HPDE6-E6E7 (cell line): ENCODE measurements at regions not wholly inside any gene's neighbourhood (a gene's known extent, or its start where the extent isn't known, plus 50 kb on each side); places are given as distances from the start of the nearest gene placed in this dataset.
A peak's percentile ranks its signal among the peaks of the same experiment; 100 is the strongest.
"Not testable (repeated sequence)": the region's sequence is repeated elsewhere in the genome, so short reads cannot be mapped to it uniquely, and the experiment has no call there.

Experiments
- DNase-seq: peaks from one replicate; pipeline ENCODE4 v3.0.0; 2011; ENCODE audit warnings: missing footprints; ENCODE audit errors: extremely low spot score

DNA sequence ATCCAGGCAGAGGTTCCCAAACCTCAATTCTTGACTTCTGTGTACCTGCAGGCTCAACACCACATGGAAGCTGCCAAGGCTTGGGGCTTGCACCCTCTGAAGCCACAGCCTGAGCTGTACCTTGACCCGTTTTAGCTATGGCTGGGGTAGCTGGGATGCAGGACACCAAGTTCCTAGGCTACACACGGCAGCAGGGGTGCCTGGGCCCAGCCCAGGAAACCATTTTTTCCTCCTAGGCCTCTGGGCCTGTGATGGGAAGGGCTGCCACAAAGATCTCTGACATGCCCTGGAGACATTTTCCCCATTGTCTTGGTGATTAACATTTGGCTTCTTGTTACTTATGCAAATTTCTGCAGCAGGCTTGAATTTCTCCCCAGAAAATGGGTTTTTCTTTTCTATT lies 180.6 kb upstream of the CFAP20DC start:
- DNase-seq = not testable (repeated sequence)

DNA sequence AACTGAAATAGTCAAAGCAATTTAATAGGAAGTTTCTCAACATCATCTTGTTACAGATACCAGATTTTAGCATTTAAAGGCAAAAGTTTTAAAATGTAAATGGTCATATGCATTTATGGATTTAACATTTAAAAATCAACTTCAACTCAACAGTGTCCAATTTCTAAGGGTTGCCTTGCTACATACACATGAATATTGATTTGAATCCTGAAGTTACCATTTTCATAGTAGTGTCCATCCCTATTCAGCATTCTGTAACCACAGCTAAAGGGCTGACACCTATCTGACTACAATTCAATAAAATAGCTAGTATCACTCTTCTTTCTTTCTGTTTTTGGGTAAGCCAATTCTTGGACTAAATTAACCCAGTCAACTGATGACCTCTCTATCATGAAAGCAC lies 164.0 kb upstream of the CFAP20DC start:
- DNase-seq = no peak

DNA sequence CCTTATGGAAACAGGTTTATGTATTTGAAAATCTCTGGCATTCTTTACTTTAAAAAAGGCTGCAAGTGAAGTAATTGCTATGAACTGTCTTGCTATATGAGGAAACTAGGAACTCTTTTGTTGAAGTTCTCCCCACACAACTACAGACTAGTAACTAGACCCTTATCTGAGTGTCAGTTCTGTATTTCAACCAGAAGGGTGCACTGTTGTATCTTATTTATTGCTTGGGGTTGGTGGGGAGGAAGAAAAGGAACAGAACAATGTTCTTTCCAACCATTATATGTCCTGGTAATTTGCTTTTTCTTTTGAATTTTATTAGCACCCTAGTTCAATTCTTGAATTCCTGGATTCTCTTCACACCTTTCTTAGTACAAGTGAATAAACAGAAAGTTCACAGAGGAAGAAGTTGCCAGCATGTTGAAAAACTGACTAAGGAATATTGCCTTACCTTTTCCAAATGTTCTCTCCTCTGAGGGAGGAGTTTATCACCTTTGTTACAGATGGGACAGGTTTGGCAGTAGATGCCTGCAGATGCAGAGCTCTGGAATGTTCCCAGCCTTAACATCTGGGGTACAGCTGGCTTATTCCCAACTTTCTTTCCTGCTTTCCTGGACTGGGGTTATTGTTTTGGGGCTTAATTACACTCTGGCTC lies 162.4 kb upstream of the CFAP20DC start:
- DNase-seq = peak; percentile 26

DNA sequence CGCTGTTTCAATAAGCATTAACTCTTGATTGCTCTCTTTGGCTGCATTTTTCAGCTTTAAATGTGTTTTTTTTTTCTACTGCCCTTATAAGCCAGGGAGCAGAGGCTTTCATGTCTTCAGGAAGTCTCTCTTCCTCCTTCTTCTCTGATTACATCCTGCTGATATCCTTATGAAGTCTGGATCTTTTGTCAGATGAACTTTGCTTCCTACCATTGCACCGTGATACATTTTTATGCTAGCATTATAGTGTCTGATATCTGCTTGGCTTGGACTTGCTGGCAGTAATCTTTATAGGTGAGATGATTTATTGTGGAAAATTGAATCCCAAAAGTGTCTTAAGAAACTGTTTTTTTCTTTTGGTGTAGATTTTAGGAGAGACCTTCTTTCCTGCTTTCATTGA lies 160.4 kb upstream of the CFAP20DC start:
- DNase-seq = no peak

DNA sequence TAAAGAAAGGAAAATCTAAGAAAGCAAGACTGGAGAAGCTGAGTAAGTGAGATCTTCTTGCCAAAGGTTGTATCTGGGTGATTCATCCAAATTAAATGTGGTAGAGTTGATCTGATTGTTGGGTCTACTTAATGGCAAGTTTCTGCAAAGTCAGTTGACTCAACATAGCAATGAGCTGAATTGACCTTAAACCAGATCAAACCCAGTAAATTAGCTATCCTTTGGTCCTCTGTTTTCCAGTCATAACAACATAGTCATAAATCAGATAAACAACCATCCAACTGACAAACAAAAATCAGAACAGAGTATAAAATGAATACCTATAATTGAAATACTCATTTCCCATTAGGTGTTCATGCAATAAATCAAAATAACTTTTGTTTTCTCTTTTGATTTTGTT lies 142.6 kb upstream of the CFAP20DC start:
- peak; percentile 27 for DNase-seq

DNA sequence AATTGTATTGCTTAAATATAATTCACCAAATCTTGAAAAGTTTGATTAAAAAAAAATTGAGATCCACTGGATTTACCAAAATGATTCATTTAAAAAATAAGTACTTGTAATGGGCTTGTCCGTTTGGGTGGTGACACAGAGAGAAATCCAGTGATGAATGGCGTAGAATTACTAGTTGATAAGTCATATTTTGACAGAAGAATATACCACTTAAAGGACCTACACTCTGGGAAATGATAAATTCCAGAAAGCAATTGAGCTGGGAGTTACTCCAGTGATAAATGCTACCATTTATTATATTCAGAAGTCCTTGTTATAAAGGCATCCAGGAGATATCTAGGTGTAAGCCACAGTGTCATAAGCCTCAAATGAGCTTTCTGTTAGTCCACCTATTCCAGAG lies 141.8 kb upstream of the CFAP20DC start:
- DNase-seq = no peak

DNA sequence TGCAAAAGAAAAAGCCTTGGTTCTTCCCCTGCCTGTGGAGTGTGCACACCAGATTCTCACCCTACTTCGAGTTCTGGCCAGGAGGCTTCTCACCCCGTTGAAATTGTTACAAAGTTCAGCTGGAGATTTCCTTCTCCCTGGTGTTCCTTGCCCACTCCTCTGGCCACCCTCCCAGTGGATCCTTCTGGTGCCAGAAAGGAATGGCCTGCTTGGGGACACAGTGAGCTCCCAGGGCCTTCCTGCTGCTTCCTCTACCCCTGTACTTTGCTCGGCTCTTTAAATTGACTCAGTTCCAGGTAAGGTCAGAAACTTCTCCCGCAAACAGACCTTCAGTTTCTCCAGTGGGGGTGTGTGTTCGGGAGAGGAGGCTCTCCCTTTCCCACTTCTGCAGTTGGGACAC lies 140.1 kb upstream of the CFAP20DC start:
- DNase-seq = no peak

DNA sequence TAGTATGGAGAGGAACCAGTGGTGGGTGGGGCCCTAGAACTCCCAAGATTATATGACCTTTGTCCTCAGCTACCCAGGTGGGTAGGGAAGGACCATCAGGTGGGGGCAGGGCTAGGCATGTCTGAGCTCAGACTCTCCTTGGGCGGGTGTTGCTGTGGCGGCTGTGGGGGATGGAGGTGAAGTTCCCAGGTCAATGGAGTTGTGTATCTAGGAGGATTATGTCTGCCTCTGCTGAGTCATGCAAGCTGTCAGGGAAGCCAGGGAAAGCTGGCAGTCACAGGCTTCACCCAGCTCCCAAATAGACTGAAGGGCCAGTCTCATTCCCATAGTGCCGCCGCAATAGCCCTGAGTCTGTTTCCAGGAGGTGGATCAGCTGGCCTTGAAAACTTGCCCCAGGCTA lies 139.7 kb upstream of the CFAP20DC start:
- no peak for DNase-seq

DNA sequence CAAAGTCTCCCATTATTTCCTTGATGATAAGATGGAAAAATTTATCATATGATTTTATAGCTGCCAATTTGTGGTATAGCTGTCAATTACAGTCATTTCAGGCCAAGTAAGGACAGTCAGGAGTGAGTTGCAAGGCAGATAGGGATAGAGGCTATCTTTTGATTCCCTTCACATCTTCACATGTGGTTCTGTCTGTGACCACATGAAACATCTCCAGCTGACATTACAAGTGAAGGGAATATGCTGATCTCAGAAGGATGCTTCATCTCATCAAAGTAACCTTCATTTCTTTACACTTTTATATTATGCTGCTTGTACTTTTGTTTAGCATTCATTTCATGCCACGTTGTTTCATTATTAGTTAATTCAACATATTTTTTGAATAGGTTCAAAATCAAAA lies 136.9 kb upstream of the CFAP20DC start:
- DNase-seq = no peak

DNA sequence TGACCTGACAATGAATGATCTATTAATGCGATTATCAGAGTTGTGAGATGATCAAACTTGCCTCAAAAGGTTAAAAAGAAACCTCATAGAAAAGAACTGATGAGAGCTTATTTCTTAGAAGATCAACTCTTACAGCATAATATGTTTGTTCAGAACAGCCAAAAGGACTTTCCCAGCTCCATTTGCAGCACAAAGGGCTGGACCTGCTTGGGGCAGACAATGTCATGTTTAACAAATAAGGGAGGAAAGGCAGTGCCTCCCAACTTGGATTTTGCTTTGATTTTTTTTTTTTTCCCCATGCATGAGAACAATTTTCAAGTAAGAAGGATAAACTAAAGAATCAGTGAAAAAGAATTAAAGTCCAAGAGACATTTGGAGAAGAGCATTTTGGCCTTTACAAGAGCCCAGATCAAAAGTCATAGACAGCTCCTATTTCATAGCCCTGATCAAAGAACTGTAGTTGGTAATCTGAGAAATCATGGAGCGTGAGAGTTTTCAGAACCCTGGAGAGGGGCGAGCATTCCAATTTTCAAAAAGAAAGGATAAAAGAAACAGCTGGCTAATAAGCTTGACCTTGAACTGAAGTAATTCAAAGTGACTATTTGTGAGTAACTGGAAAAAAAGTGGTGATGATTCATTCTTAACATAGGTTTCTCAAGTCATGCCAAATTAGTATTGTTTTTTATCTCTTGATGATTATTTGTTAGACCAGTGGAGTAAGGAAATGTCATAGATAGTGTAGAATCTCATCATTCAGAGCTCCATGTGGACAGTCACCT lies 136.0 kb upstream of the CFAP20DC start:
- DNase-seq = no peak

DNA sequence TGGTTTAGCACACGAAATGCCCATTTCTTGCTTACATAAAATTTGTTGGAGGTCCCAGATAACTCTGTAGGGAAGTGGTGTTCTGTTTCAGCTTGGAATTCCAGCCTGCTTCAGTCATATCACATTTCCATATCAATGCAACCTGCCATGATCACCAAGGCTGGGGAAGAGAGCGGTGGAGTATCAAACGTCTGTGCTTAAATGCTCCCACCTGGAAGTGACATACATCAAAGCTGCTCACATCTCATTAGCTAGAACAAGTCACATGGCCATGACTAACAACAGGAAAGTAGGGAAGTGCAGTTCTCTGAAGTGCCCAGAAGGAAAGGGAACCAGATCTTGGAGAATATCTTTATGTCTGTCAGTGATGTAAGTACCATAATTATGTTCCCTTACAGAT lies 130.2 kb upstream of the CFAP20DC start:
- no peak for DNase-seq

DNA sequence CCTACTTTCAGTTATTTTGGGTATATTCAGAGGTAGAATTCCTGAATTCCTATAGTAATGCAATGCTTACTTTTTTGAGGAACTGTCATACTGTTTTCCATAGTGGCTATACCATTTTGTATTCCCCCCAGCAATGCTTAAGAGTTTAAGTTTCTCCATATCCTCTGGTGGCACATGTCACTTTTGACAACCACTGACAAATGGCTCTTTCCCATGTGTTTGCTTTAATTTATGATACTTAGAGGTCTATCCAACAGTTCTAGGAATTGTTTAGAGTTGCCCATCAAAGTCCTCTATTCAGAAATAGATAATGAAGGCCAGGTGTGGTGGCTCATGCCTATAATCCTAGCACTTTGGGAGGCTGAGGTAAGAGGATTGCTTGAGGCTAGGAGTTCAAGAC lies 128.9 kb upstream of the CFAP20DC start:
- DNase-seq = no peak

DNA sequence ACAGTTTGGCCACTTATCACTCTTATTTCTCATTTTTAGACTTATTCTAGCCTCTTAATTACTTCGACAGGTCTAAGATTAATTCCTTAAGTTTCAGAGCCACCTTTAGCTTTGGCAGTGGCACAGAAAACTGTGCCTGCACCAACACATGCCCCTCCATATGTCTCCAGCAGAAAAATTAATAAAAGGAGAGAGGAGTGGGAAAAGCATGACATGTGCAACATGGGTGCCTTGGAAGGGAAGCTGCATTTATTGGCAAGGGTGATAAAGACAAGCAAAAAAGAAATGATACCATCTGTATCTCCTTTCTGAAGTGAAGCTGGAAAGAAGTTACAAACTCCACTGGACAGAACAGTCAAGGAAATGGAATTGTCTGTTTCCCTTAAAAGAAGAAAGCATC lies 121.7 kb upstream of the CFAP20DC start:
- DNase-seq = no peak

DNA sequence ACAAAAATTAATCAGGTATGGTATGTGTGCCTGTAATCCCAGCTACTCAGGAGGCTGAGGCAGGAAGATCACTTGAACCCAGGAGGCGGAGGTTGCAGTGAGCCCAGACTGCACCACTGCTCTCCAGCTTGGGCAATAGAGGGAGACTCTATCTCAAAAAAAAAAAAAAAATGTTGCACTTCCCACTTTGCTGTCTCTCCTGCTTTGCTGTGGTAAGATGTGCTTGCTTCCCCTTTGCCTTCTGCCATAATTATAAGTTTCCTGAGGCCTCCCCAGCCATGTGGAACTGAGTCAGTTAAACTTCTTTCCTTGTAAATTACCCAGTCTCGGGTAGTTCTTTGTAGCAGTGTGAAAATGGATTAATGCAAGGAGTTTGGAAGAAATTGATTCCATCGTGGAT lies 120.3 kb upstream of the CFAP20DC start:
- not testable (repeated sequence) for DNase-seq

DNA sequence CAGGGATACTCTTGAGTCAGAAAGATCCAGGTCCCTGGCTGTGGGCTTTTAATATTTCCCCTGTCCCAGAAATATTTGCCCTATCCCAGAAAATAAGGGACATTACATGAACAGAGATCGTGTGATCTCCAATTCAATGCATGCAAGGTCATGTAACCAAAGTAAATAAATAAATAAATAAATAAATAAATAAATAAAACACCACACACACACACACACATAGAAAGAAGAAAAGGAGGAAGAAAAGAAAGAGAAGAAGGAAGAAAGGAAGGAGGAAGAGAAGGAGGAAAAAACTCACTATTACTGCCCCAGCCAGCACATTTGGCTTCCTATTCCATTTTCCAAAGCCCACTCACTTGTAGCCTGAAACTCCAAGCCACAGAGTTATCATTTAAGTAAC lies 117.9 kb upstream of the CFAP20DC start:
- no peak for DNase-seq

DNA sequence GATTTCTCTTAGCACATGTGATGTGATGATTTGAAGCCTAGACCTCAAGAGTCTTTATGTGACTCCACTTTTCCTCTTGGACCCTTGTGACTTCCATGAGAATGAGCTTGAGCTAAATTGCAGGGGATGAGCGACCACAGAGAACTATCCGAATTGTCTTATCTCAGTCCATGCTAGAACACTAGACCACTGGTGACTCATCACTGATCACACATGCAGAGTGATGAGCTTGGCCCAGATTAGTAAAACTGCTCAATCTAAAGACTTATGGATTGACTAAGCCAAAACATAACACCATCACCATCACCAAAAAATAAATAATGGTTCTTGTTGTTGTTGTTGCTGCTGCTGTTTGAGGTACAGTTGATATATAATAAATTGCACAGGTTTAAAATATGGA lies 114.1 kb upstream of the CFAP20DC start:
- no peak for DNase-seq

DNA sequence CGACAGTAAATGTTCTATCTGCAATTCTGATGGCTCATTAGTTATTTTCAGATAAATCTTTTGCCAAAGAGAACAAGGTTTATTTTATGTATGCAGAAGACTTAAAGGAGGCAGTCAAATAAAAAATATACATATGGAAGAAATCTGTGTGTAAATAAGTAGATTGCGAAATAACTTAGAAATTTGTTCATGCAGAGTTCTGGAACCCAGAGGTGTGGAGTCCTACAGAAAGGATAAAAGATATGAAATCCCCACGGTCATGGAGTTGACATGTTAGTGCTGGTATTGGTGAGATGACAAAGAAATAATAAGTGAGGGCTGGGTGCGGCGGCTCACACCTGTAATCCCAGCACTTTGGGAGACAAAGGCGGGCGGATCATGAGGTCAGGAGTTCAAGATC lies 111.2 kb upstream of the CFAP20DC start:
- DNase-seq = no peak

DNA sequence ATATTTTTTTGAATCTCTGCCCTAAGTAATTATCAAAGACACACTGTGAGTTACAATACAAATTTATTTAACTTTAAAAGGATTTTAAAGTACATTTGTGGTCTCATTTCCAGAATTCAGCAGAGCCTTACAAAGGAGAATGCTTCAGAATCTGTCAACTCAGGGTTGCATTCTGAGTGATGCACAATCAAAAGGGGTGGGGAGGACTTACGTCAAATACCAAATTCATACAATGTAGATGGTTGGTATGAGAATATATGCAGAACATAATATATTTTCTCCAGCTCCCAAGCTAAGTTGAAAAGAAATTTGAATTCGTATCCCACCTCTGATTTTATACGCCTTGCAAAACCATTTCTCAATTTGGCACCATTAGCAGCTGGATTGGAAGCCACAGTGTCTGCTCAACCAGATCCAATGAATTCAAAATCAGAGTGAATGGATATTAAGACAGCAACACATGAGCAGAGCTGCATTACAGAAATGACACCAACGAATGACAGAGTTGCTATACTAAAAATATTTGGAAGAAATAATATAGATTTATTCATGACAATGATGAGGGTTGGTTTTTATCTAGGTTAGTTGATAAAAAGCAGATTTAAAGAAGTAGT lies 110.4 kb upstream of the CFAP20DC start:
- DNase-seq = no peak

DNA sequence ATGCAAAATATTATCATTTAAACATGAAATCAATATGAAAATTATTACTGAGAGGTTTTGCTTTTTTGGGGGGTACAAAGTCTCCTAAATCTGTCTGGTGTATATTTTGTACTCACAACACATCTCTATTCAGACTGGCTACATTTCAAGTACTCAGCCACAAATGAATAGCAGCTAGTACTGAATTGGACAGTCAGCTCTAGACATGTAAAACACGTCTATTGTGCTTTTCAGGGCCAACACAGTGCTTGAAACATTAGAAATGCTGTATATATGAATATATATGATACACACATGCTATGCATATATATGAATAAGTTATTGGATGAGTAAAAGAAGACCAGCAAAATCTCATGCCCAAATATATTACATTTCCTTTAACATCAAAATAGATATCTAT lies 103.8 kb upstream of the CFAP20DC start:
- DNase-seq = no peak

DNA sequence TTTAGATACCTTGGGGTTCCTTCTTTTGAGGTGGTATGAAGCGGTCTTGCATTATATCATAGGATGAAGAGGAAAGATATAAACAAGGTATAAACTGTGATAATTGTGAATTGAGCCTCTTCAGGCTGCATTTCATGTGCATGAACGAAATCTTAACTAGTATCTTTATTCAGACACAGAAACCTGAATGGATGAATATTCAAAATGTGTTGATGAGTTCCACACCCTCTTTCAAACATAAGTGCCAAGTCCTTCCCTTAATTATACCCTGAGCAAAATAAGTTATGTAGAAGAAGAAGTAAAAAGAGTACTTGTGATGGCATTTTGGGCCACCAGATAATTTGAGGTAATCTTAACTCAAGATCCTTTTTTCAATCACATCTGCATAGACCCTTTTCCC lies 103.1 kb upstream of the CFAP20DC start:
- no peak for DNase-seq

DNA sequence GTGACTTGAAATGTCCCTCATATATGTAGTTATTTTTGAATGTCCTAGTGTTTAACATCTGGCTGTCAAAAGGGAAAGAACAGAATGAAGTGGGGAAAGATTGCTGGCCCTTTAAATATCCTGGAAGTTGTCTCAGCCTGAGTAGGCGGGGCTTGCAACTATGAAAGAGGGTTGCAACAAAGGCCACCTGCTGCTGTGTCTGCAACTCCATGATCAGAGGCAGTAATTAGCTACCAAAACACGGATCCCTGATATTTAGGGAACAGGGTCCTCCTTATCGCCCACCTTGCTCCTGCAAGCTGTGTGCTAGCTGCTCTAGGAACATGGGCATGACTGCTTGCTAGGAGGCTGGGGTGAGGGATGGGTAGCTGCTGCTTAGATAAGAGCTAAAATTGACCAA lies 100.2 kb upstream of the CFAP20DC start:
- no peak for DNase-seq

DNA sequence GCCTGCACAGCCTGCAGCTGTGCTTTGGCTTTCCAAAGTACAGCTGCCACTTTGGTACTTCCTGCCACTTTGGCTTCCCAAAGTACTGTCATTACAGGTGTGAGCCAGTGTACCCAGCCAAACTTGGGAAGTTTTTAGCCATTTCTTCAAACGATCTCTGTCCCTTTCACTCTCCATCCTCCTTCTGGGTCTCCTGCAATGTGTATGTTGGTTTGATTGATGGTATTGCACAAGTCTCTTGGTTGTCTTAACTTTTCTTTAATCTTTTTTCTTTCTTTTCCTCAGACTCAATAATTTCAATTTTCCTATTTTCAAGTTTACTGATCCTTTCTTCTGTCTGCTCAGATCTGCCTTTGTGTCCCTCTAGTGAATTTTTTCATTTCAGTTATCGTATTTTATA lies 99.3 kb upstream of the CFAP20DC start:
- no peak for DNase-seq

DNA sequence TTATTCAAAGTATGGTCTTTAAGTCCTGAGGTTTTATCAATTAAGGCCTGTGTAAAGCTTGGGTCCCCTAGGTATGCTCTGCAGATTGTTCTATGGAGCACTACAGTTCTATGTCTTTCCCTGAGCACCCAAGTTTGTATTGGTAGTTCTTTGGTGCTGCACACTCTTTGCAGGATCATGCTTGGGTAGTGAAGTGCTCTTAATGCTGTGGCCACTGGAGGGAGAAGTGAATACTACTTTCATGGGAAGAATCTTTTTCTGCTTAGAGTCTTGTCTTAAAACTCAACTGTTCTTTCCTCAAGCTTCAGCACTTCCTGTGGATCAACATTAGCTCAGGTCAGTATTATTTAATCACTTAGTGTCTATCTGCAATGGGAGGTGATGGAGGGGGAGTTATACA lies 93.6 kb upstream of the CFAP20DC start:
- no peak for DNase-seq
